Activated CD8-positive, alpha-beta memory T cell treated with anti-CD3 and anti-CD28 coated beads for 48 hours (primary cell): ENCODE measurements at regions not wholly inside any gene's neighbourhood (a gene's known extent, or its start where the extent isn't known, plus 50 kb on each side); places are given as distances from the start of the nearest gene placed in this dataset.
A peak's percentile ranks its signal among the peaks of the same experiment; 100 is the strongest.
"Not testable (repeated sequence)": the region's sequence is repeated elsewhere in the genome, so short reads cannot be mapped to it uniquely, and the experiment has no call there.

Source experiments
- DNase-seq, 3 experiments: peaks; one replicate each; pipeline ENCODE4 v3.0.0-alpha.2; 2020; ENCODE audit warnings: low read depth in 2 of 3, low spot score in 2 of 3

- no peak for DNase-seq
Measured at GRCh38 chr12:107491856-107492255, 193.7 kb upstream of the PWP1 start.

- no peak for DNase-seq
Measured at GRCh38 chr12:107492393-107493134, 193.0 kb upstream of the PWP1 start.

GRCh38 chr12:107493135-107493494 is 192.5 kb upstream of the PWP1 start:
- no peak for DNase-seq

GRCh38 chr12:107493666-107494065 is 191.9 kb upstream of the PWP1 start:
- DNase-seq: no peak

- no peak for DNase-seq
Measured at GRCh38 chr12:107494331-107494730, 191.3 kb upstream of the PWP1 start.

- DNase-seq: no peak
Measured at GRCh38 chr12:107495604-107496003, 190.0 kb upstream of the PWP1 start.

GRCh38 chr12:107497231-107497630 is 188.4 kb upstream of the PWP1 start:
- no peak for DNase-seq

- no peak for DNase-seq
Measured at GRCh38 chr12:107500307-107500706, 185.3 kb upstream of the PWP1 start.

- DNase-seq: no peak
Measured at GRCh38 chr12:107501681-107502080, 183.9 kb upstream of the PWP1 start.

- no peak for DNase-seq
Measured at GRCh38 chr12:107503129-107503855, 182.3 kb upstream of the PWP1 start.

- DNase-seq: no peak
Measured at GRCh38 chr12:107503887-107504885, 181.4 kb upstream of the PWP1 start.

- no peak for DNase-seq
Measured at GRCh38 chr12:107509421-107509820, 176.2 kb upstream of the PWP1 start.

- DNase-seq: no peak
Measured at GRCh38 chr12:107510211-107510610, 175.4 kb upstream of the PWP1 start.

GRCh38 chr12:107511292-107511691 is 174.3 kb upstream of the PWP1 start:
- DNase-seq: no peak

- DNase-seq: no peak
Measured at GRCh38 chr12:107512391-107512790, 173.2 kb upstream of the PWP1 start.

- DNase-seq: no peak
Measured at GRCh38 chr12:107513184-107513583, 172.4 kb upstream of the PWP1 start.

- DNase-seq: no peak
Measured at GRCh38 chr12:107513636-107514400, 171.8 kb upstream of the PWP1 start.

- no peak for DNase-seq
Measured at GRCh38 chr12:107514887-107515445, 170.6 kb upstream of the PWP1 start.

GRCh38 chr12:107515446-107515958 is 170.1 kb upstream of the PWP1 start:
- DNase-seq: peak in 1 of 3 experiments; percentile 14

GRCh38 chr12:107517816-107518215 is 167.8 kb upstream of the PWP1 start:
- not testable (repeated sequence) for DNase-seq
